ENCODE measurements at regions not wholly inside any gene's neighbourhood (a gene's known extent, or its start where the extent isn't known, plus 50 kb on each side); places are given as distances from the start of the nearest gene placed in this dataset.
"Not testable (repeated sequence)": the region's sequence is repeated elsewhere in the genome, so short reads cannot be mapped to it uniquely, and the experiment has no call there.

DNA sequence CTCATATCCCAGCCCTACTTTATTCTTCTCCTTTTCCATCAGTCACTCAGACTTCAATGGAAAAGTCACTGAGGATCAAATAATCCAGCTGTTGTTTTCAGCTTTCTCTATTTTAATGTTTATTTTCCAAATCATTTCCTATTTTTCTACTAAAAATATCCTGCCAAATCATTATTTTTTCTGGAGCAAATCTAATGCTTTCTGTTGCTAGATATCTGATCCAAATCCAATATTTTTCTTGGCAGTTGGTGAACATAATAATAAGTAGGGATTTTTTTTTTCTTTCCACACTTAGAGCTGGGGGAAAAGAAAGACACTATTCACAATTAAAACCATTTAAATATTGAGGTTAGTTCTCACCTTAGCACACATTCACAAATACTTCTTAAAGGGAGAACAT, 656.1 kb downstream of the DACH1 start:
- no peaks in the 10 kb centered on the region for H3K27me3 ChIP-seq (ENCODE audit: control insufficient read depth in 1 of 2, insufficient read depth in 2 of 2, low read length in 2 of 2)
- H3K4me3 ChIP-seq (ENCODE audit: low read depth in 1 of 2, low read length in 2 of 2): no peak overlapping the region
- H3K9ac ChIP-seq (ENCODE audit: low read length): no peak overlapping the region
- H3K4me1 ChIP-seq (ENCODE audit: insufficient read depth, low read length): no peaks in the 10 kb centered on the region
- no peak overlapping the region for H3K27ac ChIP-seq (ENCODE audit: low read depth, low read length)
- H3K9me3 ChIP-seq (ENCODE audit: low read length): no peaks in the 10 kb centered on the region
- H3K36me3 ChIP-seq (ENCODE audit: insufficient read depth, low read length): no peaks in the 10 kb centered on the region

DNA sequence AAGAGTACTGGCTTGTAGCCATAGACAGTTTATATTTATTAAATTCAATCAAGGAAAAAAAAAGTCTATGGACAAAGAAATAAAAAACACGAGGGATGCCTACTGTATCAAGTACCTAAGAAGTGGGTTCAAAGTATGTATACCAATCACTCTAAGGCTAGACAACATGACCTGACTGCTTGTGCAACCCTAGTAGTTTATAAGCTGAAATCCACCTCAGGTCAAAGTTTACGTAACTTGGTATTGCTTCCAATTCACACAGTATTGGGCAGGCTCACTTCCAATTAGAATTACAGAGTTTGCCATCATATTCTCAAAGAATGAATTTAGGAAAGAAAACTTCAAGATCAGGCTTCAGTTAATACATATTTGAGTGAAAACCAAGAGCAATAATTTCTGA, 657.8 kb downstream of the DACH1 start:
- Histone ChIP-seq H3K27ac (ENCODE audit: low read depth, low read length) (no peak overlapping the region), H3K36me3 (ENCODE audit: insufficient read depth, low read length) (no peaks in the 10 kb centered on the region), H3K27me3 (ENCODE audit: control insufficient read depth in 1 of 2, insufficient read depth in 2 of 2, low read length in 2 of 2) (no peaks in the 10 kb centered on the region), H3K9ac (ENCODE audit: low read length) (no peak overlapping the region), H3K4me3 (ENCODE audit: low read depth in 1 of 2, low read length in 2 of 2) (no peak overlapping the region), H3K4me1 (ENCODE audit: insufficient read depth, low read length) (no peaks in the 10 kb centered on the region), H3K9me3 (ENCODE audit: low read length) (no peaks in the 10 kb centered on the region)

DNA sequence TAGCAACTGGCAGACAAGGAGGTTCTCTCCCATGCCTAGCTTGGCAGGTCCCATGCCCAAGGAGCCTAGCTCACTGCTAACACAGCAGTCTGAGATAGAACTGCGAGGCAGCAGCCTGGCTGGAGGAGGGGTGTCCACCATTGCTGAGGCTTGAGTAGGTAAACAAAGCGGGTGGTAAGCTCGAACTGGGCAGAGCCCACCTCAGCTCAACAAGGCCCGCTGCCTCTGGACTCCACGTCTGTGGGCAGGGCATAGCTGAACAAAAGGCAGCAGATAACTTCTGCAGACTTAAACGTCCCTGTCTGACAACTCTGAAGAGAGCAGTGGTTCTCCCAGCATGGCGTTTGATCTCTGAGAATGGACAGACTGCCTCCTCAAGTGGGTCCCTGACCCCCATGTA, 682.4 kb downstream of the DACH1 start:
- H3K4me1 ChIP-seq (ENCODE audit: insufficient read depth, low read length); H3K9me3 ChIP-seq (ENCODE audit: low read length): not testable (repeated sequence)

DNA sequence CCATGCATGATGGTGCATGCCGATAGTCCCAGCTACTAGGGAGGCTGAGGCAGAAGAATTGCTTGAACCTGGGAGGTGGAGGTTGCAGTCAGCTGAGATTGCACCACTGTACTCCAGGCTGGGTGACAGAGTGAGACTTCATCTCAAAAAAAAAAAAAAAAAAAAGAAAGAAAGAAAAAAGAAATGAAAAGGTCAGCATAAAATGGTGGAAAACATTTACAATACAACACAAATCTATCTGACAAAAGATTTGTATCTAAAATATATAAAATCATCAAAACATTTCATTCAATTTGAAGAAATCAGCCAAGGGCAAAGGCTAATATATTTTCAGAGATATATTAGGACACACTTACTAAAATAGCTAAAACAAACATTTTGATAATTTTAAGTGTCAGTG, 683.7 kb downstream of the DACH1 start:
- H3K4me3 ChIP-seq (ENCODE audit: low read depth in 1 of 2, low read length in 2 of 2); H3K9me3 ChIP-seq (ENCODE audit: low read length): not testable (repeated sequence)

More for the DNA sequence above, 682.4 kb downstream of the DACH1 start:
- not testable (repeated sequence) for H3K36me3 ChIP-seq (ENCODE audit: insufficient read depth, low read length); H3K27ac ChIP-seq (ENCODE audit: low read depth, low read length); H3K9ac ChIP-seq (ENCODE audit: low read length); H3K4me3 ChIP-seq (ENCODE audit: low read depth in 1 of 2, low read length in 2 of 2); H3K27me3 ChIP-seq (ENCODE audit: control insufficient read depth in 1 of 2, insufficient read depth in 2 of 2, low read length in 2 of 2)

DNA sequence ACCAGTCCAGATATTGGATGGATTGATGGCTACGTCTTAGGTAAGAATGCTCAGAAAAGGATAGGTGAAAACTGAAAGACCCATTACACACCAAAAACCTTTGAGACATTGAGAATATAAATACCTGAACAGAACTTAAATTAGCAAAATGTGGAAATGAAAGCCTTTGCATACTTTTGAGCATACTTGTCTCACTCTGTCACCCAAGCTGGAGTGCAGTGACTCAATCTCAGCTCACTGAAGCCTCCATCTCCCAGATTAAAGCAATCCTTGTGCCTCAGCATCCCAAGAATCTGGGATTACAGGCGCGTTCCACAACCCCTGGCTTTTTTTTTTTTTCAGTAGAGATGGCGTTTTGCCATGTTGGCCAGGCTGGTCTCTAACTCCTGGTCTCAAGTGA, 695.3 kb downstream of the DACH1 start:
- no peak overlapping the region for H3K27ac ChIP-seq (ENCODE audit: low read depth, low read length)
- H3K27me3 ChIP-seq (ENCODE audit: control insufficient read depth in 1 of 2, insufficient read depth in 2 of 2, low read length in 2 of 2): no peaks in the 10 kb centered on the region
- no peaks in the 10 kb centered on the region for H3K9me3 ChIP-seq (ENCODE audit: low read length)
- H3K36me3 ChIP-seq (ENCODE audit: insufficient read depth, low read length): no peaks in the 10 kb centered on the region
- H3K4me3 ChIP-seq (ENCODE audit: low read depth in 1 of 2, low read length in 2 of 2): no peak overlapping the region
- no peak overlapping the region for H3K9ac ChIP-seq (ENCODE audit: low read length)
- no peaks in the 10 kb centered on the region for H3K4me1 ChIP-seq (ENCODE audit: insufficient read depth, low read length)

More for the DNA sequence above, 683.7 kb downstream of the DACH1 start:
- not testable (repeated sequence) for H3K27ac ChIP-seq (ENCODE audit: low read depth, low read length); H3K36me3 ChIP-seq (ENCODE audit: insufficient read depth, low read length); H3K4me1 ChIP-seq (ENCODE audit: insufficient read depth, low read length); H3K27me3 ChIP-seq (ENCODE audit: control insufficient read depth in 1 of 2, insufficient read depth in 2 of 2, low read length in 2 of 2); H3K9ac ChIP-seq (ENCODE audit: low read length)

DNA sequence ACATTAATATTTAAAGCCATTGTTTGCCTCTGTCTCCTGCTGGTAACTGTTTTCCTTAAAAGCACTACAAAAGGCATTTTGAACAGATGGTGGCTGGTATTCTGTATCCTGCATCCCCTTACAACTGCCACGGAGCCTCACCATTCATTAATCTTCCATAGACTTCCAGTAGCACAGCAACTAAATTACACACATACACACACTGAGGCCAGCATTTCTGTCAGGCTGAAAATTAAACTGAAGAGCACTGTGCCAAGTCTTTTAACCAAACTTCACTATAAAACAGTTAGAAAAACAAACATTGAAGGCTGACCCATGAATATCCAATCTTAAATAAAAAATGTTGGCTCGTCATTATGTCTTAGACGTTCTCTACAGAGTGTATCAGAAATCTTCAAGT, 697.8 kb downstream of the DACH1 start:
- H3K4me1 ChIP-seq (ENCODE audit: insufficient read depth, low read length): no peaks in the 10 kb centered on the region
- H3K27ac ChIP-seq (ENCODE audit: low read depth, low read length): no peak overlapping the region

DNA sequence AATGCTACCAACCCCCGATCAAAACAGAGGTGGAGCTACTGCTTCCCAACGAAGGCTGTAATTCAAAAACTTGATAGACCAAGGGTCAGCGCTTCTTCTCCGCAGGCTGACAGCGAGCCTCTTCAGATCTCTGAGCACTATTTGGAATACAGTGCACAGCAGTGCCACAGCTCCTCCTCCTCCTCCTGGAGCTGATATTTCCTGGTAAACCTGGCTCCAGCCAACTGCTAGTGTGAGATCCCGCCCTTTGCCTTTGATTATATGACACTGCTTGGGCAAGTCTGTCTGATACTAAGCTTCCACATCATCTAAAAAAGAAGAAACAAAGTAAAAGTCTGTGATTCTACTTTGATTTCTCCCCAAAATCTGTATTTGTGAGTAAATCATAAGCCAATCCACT, 710.5 kb downstream of the DACH1 start:
- no peaks in the 10 kb centered on the region for H3K4me1 ChIP-seq (ENCODE audit: insufficient read depth, low read length)
- no peaks in the 10 kb centered on the region for H3K36me3 ChIP-seq (ENCODE audit: insufficient read depth, low read length)
- no peaks in the 10 kb centered on the region for H3K9me3 ChIP-seq (ENCODE audit: low read length)
- H3K9ac ChIP-seq (ENCODE audit: low read length): no peak overlapping the region
- no peaks in the 10 kb centered on the region for H3K27me3 ChIP-seq (ENCODE audit: control insufficient read depth in 1 of 2, insufficient read depth in 2 of 2, low read length in 2 of 2)
- no peak overlapping the region for H3K27ac ChIP-seq (ENCODE audit: low read depth, low read length)
- H3K4me3 ChIP-seq (ENCODE audit: low read depth in 1 of 2, low read length in 2 of 2): no peak overlapping the region

More for the DNA sequence above, 697.8 kb downstream of the DACH1 start:
- H3K4me3 ChIP-seq (ENCODE audit: low read depth in 1 of 2, low read length in 2 of 2): no peak overlapping the region
- no peaks in the 10 kb centered on the region for H3K27me3 ChIP-seq (ENCODE audit: control insufficient read depth in 1 of 2, insufficient read depth in 2 of 2, low read length in 2 of 2)
- no peaks in the 10 kb centered on the region for H3K36me3 ChIP-seq (ENCODE audit: insufficient read depth, low read length)
- H3K9me3 ChIP-seq (ENCODE audit: low read length): no peaks in the 10 kb centered on the region
- H3K9ac ChIP-seq (ENCODE audit: low read length): no peak overlapping the region

DNA sequence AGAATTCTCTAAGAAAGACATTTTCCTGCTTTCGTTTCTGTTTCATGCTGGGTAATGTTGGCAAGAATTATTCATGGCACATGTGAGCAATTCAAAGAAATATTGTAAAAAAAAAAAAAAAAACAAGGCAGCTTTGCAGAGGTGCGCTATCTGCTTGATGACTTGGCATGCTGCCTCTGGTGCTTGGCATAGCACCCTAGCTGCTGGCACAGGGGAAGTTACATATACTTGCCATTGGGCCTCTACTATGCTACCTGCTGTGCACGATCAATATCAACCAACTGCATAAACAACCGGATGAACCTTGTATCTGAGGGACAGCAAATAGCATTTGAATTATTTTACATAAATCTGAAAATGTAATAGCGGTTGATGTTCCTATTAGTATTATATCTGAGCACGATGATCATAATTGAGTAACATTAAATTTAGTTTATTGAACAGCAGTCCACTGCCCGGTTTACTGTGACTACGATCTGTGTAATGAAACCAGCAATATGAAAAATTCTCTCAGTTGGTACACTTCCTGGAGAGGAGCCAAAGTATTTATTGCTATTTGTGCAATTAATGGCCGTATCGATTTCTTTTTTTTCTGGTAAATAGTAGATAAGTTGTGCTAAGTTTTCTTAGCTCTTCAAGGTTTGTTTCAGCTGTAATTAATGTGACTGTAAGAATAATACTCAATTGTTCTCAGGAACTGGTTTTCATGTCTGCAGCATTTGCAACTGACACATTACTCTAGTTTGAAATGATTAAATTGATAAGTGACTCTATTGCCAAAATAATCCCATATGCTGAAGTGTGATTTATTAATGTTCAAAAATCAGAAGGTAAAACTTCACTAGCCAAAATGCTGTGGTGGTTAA, 717.3 kb downstream of the DACH1 start:
- Histone ChIP-seq H3K36me3 (ENCODE audit: insufficient read depth, low read length) (no peaks in the 10 kb centered on the region), H3K27me3 (ENCODE audit: control insufficient read depth in 1 of 2, insufficient read depth in 2 of 2, low read length in 2 of 2) (no peaks in the 10 kb centered on the region), H3K4me3 (ENCODE audit: low read depth in 1 of 2, low read length in 2 of 2) (no peak overlapping the region), H3K27ac (ENCODE audit: low read depth, low read length) (no peak overlapping the region), H3K9ac (ENCODE audit: low read length) (no peak overlapping the region), H3K9me3 (ENCODE audit: low read length) (no peaks in the 10 kb centered on the region), H3K4me1 (ENCODE audit: insufficient read depth, low read length) (no peaks in the 10 kb centered on the region)

DNA sequence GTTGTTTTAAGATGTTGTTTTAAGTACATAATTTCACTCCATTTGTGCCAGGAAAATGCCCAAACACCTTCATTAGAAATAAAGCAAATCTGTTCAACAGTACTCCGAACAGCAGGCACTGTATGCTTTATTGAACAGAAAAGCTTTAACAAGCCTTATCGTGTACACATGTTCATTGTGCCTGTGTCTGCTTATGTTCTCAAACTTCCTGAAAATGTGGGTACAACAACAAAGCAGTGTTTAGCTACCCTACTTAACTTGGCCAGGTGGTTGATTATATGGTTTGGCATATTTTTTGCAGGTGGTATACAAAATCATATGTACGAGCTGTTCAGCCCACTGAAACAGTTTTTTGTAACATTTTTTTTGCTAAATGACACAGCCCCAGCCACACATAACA, 718.0 kb downstream of the DACH1 start:
- no peaks in the 10 kb centered on the region for H3K4me1 ChIP-seq (ENCODE audit: insufficient read depth, low read length)
- H3K27me3 ChIP-seq (ENCODE audit: control insufficient read depth in 1 of 2, insufficient read depth in 2 of 2, low read length in 2 of 2): no peaks in the 10 kb centered on the region
- no peak overlapping the region for H3K4me3 ChIP-seq (ENCODE audit: low read depth in 1 of 2, low read length in 2 of 2)
- H3K27ac ChIP-seq (ENCODE audit: low read depth, low read length): no peak overlapping the region
- no peak overlapping the region for H3K9ac ChIP-seq (ENCODE audit: low read length)
- H3K9me3 ChIP-seq (ENCODE audit: low read length): no peaks in the 10 kb centered on the region
- no peaks in the 10 kb centered on the region for H3K36me3 ChIP-seq (ENCODE audit: insufficient read depth, low read length)

DNA sequence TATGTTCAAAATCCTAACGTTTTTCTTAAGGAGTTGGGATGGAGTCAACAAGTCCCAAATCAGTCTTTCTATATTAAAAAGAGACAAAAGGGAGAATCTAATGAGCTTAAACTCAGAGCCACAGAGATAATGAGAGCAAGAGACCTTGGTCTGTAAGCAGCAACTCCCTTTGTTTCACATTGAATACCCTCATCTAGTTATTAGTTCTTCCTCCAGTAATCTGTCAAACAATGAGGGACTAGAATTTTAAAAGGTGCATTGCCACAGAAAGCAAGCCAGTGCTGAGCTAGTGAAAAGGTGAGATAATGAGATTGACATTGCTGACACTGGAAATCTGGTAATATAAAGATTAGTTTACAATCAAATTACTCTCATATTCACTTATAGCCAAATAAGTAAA, 718.6 kb downstream of the DACH1 start:
- Histone ChIP-seq H3K9me3 (ENCODE audit: low read length) (no peaks in the 10 kb centered on the region), H3K9ac (ENCODE audit: low read length) (no peak overlapping the region), H3K4me3 (ENCODE audit: low read depth in 1 of 2, low read length in 2 of 2) (no peak overlapping the region), H3K27me3 (ENCODE audit: control insufficient read depth in 1 of 2, insufficient read depth in 2 of 2, low read length in 2 of 2) (no peaks in the 10 kb centered on the region), H3K27ac (ENCODE audit: low read depth, low read length) (no peak overlapping the region), H3K4me1 (ENCODE audit: insufficient read depth, low read length) (no peaks in the 10 kb centered on the region), H3K36me3 (ENCODE audit: insufficient read depth, low read length) (no peaks in the 10 kb centered on the region)

DNA sequence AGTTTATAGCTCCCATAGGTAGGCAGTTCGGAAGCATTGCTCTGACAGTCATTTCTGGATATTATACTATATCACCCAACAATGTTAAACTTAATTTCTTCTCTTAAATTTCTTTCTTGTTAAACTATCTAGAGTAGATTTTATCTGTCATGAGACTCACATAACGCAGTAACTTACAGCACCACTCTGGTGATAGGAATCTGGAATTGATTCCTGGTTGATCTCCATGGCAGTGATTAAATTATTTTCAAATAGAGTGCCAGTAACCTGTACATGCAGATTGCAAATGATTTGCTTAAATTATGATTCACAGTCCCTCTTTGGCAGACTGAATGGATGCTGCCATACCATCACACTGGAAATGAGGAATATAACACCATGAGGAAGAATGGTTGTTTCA, 722.1 kb downstream of the DACH1 start:
- Histone ChIP-seq H3K4me3 (ENCODE audit: low read depth in 1 of 2, low read length in 2 of 2) (no peak overlapping the region), H3K4me1 (ENCODE audit: insufficient read depth, low read length) (no peaks in the 10 kb centered on the region), H3K27ac (ENCODE audit: low read depth, low read length) (no peak overlapping the region), H3K9ac (ENCODE audit: low read length) (no peak overlapping the region), H3K36me3 (ENCODE audit: insufficient read depth, low read length) (no peaks in the 10 kb centered on the region), H3K9me3 (ENCODE audit: low read length) (no peaks in the 10 kb centered on the region), H3K27me3 (ENCODE audit: control insufficient read depth in 1 of 2, insufficient read depth in 2 of 2, low read length in 2 of 2) (no peaks in the 10 kb centered on the region)

DNA sequence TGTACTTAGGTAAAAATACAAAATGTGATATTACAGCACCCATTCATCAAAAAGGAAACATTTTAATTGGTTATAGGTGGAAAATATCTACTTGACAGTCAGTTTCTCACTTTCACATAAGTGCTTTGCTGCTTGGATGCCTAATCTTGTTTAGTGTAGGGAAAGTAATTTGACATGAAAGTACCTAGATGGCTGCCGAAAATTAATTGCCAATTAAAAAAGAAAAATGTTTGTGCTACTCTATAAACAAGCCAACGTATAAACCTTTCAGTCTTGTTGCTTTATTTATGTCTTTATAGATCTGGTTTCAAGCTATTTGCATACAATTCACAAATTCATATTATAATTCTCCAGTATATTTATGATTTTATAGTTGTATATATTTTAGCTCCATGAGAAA, 729.9 kb downstream of the DACH1 start:
- no peaks in the 10 kb centered on the region for H3K9me3 ChIP-seq (ENCODE audit: low read length)

More for the DNA sequence above, 729.9 kb downstream of the DACH1 start:
- H3K27me3 ChIP-seq (ENCODE audit: control insufficient read depth in 1 of 2, insufficient read depth in 2 of 2, low read length in 2 of 2): no peaks in the 10 kb centered on the region
- no peaks in the 10 kb centered on the region for H3K36me3 ChIP-seq (ENCODE audit: insufficient read depth, low read length)
- no peak overlapping the region for H3K4me3 ChIP-seq (ENCODE audit: low read depth in 1 of 2, low read length in 2 of 2)
- H3K27ac ChIP-seq (ENCODE audit: low read depth, low read length): no peak overlapping the region
- no peak overlapping the region for H3K9ac ChIP-seq (ENCODE audit: low read length)
- H3K4me1 ChIP-seq (ENCODE audit: insufficient read depth, low read length): no peaks in the 10 kb centered on the region
